Osteoblast (primary cell): ENCODE measurements at regions not wholly inside any gene's neighbourhood (a gene's known extent, or its start where the extent isn't known, plus 50 kb on each side); places are given as distances from the start of the nearest gene placed in this dataset.

Source experiments
- DNase-seq: peaks from one replicate; pipeline ENCODE4 v3.0.0; 2011; ENCODE audit warnings: low spot score, mixed read lengths; ENCODE audit not compliant: insufficient read length; ENCODE audit errors: missing footprints
- H2AFZ ChIP-seq: 2 replicates; pipeline ENCODE4 v1.6.0; 2011; ENCODE audit warnings: mild to moderate bottlenecking, low read length
- H3K27ac ChIP-seq: 2 replicates; pipeline ENCODE4 v1.5.1; 2011; ENCODE audit warnings: mild to moderate bottlenecking, low read depth, low read length, moderate library complexity
- H3K27me3 ChIP-seq: 2 replicates; pipeline ENCODE4 v1.6.0; 2012; ENCODE audit warnings: mild to moderate bottlenecking, control low read depth, inconsistent platforms, low read length, moderate library complexity; ENCODE audit not compliant: insufficient read depth
- H3K36me3 ChIP-seq: 2 replicates; pipeline ENCODE4 v1.5.1; 2011; ENCODE audit warnings: mild to moderate bottlenecking, low read length, control low read depth, moderate library complexity; ENCODE audit not compliant: insufficient read depth
- H3K4me1 ChIP-seq: 2 replicates; pipeline ENCODE4 v1.5.1; 2011; ENCODE audit warnings: mild to moderate bottlenecking, low read length, control low read depth, moderate library complexity; ENCODE audit not compliant: insufficient read depth
- H3K4me2 ChIP-seq: 2 replicates; pipeline ENCODE4 v1.6.0; 2011; ENCODE audit warnings: mild to moderate bottlenecking, low read length; ENCODE audit not compliant: insufficient read depth
- H3K4me3 ChIP-seq: fragments of 200-600 bp; sonication (generic); 3 replicates; pipeline ENCODE4 v1.5.1; 2012; ENCODE audit warnings: mild to moderate bottlenecking, low read length, inconsistent platforms; ENCODE audit not compliant: insufficient read depth
- H3K79me2 ChIP-seq: 2 replicates; pipeline ENCODE4 v1.6.0; 2012; ENCODE audit warnings: mild to moderate bottlenecking, low read length, control low read depth, inconsistent platforms; ENCODE audit not compliant: insufficient read depth
- H3K9me3 ChIP-seq: 2 replicates; pipeline ENCODE4 v1.5.1; 2011; ENCODE audit warnings: low read depth, low read length, control low read depth
- H4K20me1 ChIP-seq: 2 replicates; pipeline ENCODE4 v1.6.0; 2012; ENCODE audit warnings: mild to moderate bottlenecking, low read length, control low read depth; ENCODE audit not compliant: insufficient read depth
- CTCF ChIP-seq: IDR thresholded peaks from 2 replicates; pipeline ENCODE4 v1.5.1; 2011; ENCODE audit warnings: mild to moderate bottlenecking, low read depth, low read length, moderate library complexity; ENCODE audit errors: extremely low read depth

- H3K4me3 ChIP-seq = no peak overlapping the region
- no peak overlapping the region for H2AFZ ChIP-seq
- no peaks in the 10 kb centered on the region for H3K4me1 ChIP-seq
- H3K9me3 ChIP-seq = no peaks in the 10 kb centered on the region
- no peak for TF ChIP-seq CTCF
- H3K27me3 ChIP-seq = no peaks in the 10 kb centered on the region
- H3K4me2 ChIP-seq = no peak overlapping the region
- no peak overlapping the region for H3K27ac ChIP-seq
- DNase-seq = no peak
- H3K79me2 ChIP-seq = no peaks in the 10 kb centered on the region
- no peaks in the 10 kb centered on the region for H3K36me3 ChIP-seq
- no peaks in the 10 kb centered on the region for H4K20me1 ChIP-seq
Observed at GRCh38 chr5:175261037-175261436, 182.9 kb downstream of the DRD1 start.

GRCh38 chr5:175257847-175258194 lies 186.2 kb downstream of the DRD1 start:
- H3K79me2 ChIP-seq = no peaks in the 10 kb centered on the region
- no peaks in the 10 kb centered on the region for H4K20me1 ChIP-seq
- H3K9me3 ChIP-seq = no peaks in the 10 kb centered on the region
- no peak overlapping the region for H3K27ac ChIP-seq
- no peak for TF ChIP-seq CTCF
- no peak overlapping the region for H3K4me2 ChIP-seq
- no peaks in the 10 kb centered on the region for H3K27me3 ChIP-seq
- H3K4me3 ChIP-seq = no peak overlapping the region
- DNase-seq = no peak
- no peak overlapping the region for H2AFZ ChIP-seq
- no peaks in the 10 kb centered on the region for H3K36me3 ChIP-seq
- H3K4me1 ChIP-seq = peaks cover 12% of the 10 kb centered on the region

- Histone ChIP-seq H3K9me3 (no peaks in the 10 kb centered on the region), H2AFZ (no peak overlapping the region), H3K4me1 (peaks cover 15% of the 10 kb centered on the region), H3K4me3 (no peak overlapping the region), H3K79me2 (no peaks in the 10 kb centered on the region), H3K27ac (no peak overlapping the region), H3K4me2 (no peak overlapping the region), H4K20me1 (no peaks in the 10 kb centered on the region), H3K27me3 (no peaks in the 10 kb centered on the region), H3K36me3 (no peaks in the 10 kb centered on the region)
- no peak for DNase-seq
- TF ChIP-seq CTCF = no peak
Observed at GRCh38 chr5:175257128-175257846, 186.7 kb downstream of the DRD1 start.

GRCh38 chr5:175254155-175254554 lies 189.8 kb downstream of the DRD1 start:
- Histone ChIP-seq H4K20me1 (no peaks in the 10 kb centered on the region), H3K4me2 (peak overlapping the region; percentile 71), H3K9me3 (no peaks in the 10 kb centered on the region), H3K4me3 (no peak overlapping the region), H3K27ac (peak overlapping the region; percentile 31), H3K4me1 (peaks cover 20% of the 10 kb centered on the region), H3K79me2 (no peaks in the 10 kb centered on the region), H2AFZ (peak overlapping the region; percentile 66), H3K36me3 (no peaks in the 10 kb centered on the region), H3K27me3 (no peaks in the 10 kb centered on the region)
- no peak for TF ChIP-seq CTCF
- DNase-seq = no peak
